HepG2 (cell line): ENCODE measurements at regions not wholly inside any gene's neighbourhood (a gene's known extent, or its start where the extent isn't known, plus 50 kb on each side); places are given as distances from the start of the nearest gene placed in this dataset.

Experiments used
- ATAC-seq: fragments of 200-7000 bp; cut with Tn5 transposase; 3 replicates; pipeline ENCODE4 v1.9.1; 2020; ENCODE audit warnings: mild to moderate bottlenecking, moderate library complexity
- BruUV-seq: library from RNA; stranded (reverse); fragments of 400-500 nt; replicated peaks from 2 replicates; lab custom pipeline; 2021; lab: Mats Ljungman, UMichigan
- CTCF ChIA-PET: fragments of 300-600 bp; formaldehyde crosslinking; extraction: SDS; loops from one replicate; lab custom pipeline; 2021; ENCODE audit warnings: low total read pairs, inconsistent platforms, low intra/inter-chr PET ratio; lab: Yijun Ruan, JAX
- POLR2A ChIA-PET: fragments of 350-600 bp; sonication (Branson Sonifier 250); formaldehyde crosslinking; loops from one replicate; lab custom pipeline; 2020; ENCODE audit warnings: antibody characterized with exemption, inconsistent platforms; lab: Yijun Ruan, JAX
- DNase-seq: peaks from one replicate; pipeline ENCODE4 v3.0.0-alpha.2; 2015; ENCODE audit warnings: low spot score
- FAIRE-seq: peaks from 3 replicates; lab custom pipeline; 2011; peaks lifted over from hg19 to GRCh38; lab: Jason Lieb, UNC
- H2AFZ ChIP-seq: one replicate; pipeline ENCODE4 v1.6.1; 2011; ENCODE audit warnings: low read length, inconsistent platforms
- H3K27ac ChIP-seq: fragments of 300-600 bp; 3 replicates; pipeline ENCODE4 v1.8.0; 2011; ENCODE audit warnings: mixed run types, mild to moderate bottlenecking, mixed read lengths, low read length, inconsistent platforms; ENCODE audit not compliant: insufficient read depth; ENCODE audit errors: extremely low read length
- H3K27me3 ChIP-seq, 2 experiments: fragments of 200-600 bp in 1 of 2; 2 replicates in 1 of 2; 3 replicates in 1 of 2; pipeline versions ENCODE4 v1.6.0 to v1.8.0; 2011; ENCODE audit warnings: low read length in 2 of 2, mild to moderate bottlenecking in 2 of 2, moderate library complexity in 2 of 2, inconsistent platforms in 1 of 2; ENCODE audit not compliant: insufficient read depth in 2 of 2, control insufficient read depth in 1 of 2
- H3K36me3 ChIP-seq, 2 experiments: fragments of 200-600 bp in 1 of 2; replicated peaks in 1 of 2; 2 replicates in 1 of 2; 3 replicates in 1 of 2; pipeline versions ENCODE4 v1.5.1 to v1.8.0; 2011; ENCODE audit warnings: low read length in 2 of 2, inconsistent platforms in 1 of 2; ENCODE audit not compliant: insufficient read depth in 2 of 2, control insufficient read depth in 1 of 2
- H3K4me1 ChIP-seq: 2 replicates; pipeline ENCODE4 v1.5.1; 2012; ENCODE audit warnings: low read length, inconsistent platforms; ENCODE audit not compliant: insufficient read depth
- H3K4me2 ChIP-seq: 2 replicates; pipeline ENCODE4 v1.6.0; 2011; ENCODE audit warnings: low read depth, low read length, inconsistent platforms
- H3K4me3 ChIP-seq, 3 experiments: fragments of 200-600 bp in 1 of 3; sonication (generic), shearing (Covaris generic) in 1 of 3; replicated peaks in 1 of 3; 2 replicates each; pipeline ENCODE4 v1.5.1; 2011 to 2016; ENCODE audit warnings: low read length in 3 of 3, inconsistent platforms in 2 of 3, low read depth in 2 of 3, mild to moderate bottlenecking in 2 of 3, control low read depth in 1 of 3, mixed read lengths in 1 of 3; ENCODE audit not compliant: insufficient read depth in 1 of 3
- H3K79me2 ChIP-seq: one replicate; pipeline ENCODE4 v1.6.1; 2011; ENCODE audit warnings: low read length, inconsistent platforms; ENCODE audit not compliant: insufficient read depth
- H3K9ac ChIP-seq: 2 replicates; pipeline ENCODE4 v1.6.0; 2011; ENCODE audit warnings: mild to moderate bottlenecking, low read depth, low read length, inconsistent platforms; ENCODE audit not compliant: insufficient read depth
- H3K9me3 ChIP-seq: 2 replicates; pipeline ENCODE4 v1.5.1; 2012; ENCODE audit warnings: mild to moderate bottlenecking, low read length
- H4K20me1 ChIP-seq: 2 replicates; pipeline ENCODE4 v1.6.0; 2011; ENCODE audit warnings: inconsistent platforms, mild to moderate bottlenecking, low read length, moderate library complexity; ENCODE audit not compliant: insufficient read depth
- ELF3 ChIP-seq: IDR thresholded peaks from 2 replicates; pipeline ENCODE4 v1.6.1; 2016; ENCODE audit warnings: missing genetic modification reagents, missing compliant biosample characterization
- HIVEP1 ChIP-seq: sonication (generic); formaldehyde crosslinking; IDR thresholded peaks from 2 replicates; pipeline ENCODE4 v1.4.0; 2020; ENCODE audit warnings: mild to moderate bottlenecking, missing genetic modification reagents
- ISL2 ChIP-seq: sonication (generic); formaldehyde crosslinking; IDR thresholded peaks from 2 replicates; pipeline ENCODE4 v1.5.0; 2020; ENCODE audit warnings: missing genetic modification reagents
- KLF9 ChIP-seq: IDR thresholded peaks from 2 replicates; pipeline ENCODE4 v1.6.1; 2016; ENCODE audit warnings: low read depth
- MED8 ChIP-seq: sonication (generic); formaldehyde crosslinking; IDR thresholded peaks from 2 replicates; pipeline ENCODE4 v1.8.1; 2023; ENCODE audit warnings: mild to moderate bottlenecking, missing genetic modification reagents; ENCODE audit not compliant: insufficient replicate concordance
- MEIS1 ChIP-seq: sonication (generic); formaldehyde crosslinking; IDR thresholded peaks from 2 replicates; pipeline ENCODE4 v1.9.0; 2021; ENCODE audit warnings: mild to moderate bottlenecking, missing genetic modification reagents, moderate library complexity, borderline replicate concordance
- MTF2 ChIP-seq: sonication (generic); formaldehyde crosslinking; IDR thresholded peaks from 2 replicates; pipeline ENCODE4 v1.5.0; 2020; ENCODE audit warnings: missing genetic modification reagents, borderline replicate concordance
- PLRG1 ChIP-seq: fragments of 450-650 bp; conservative IDR thresholded peaks from 2 replicates; pipeline ENCODE4 v1.6.1; 2016
- POLR2G ChIP-seq: fragments of 200-400 bp; formaldehyde crosslinking; IDR thresholded peaks from 2 replicates; pipeline ENCODE4 v1.6.1; 2018; ENCODE audit warnings: mild to moderate bottlenecking, low read depth, low read length, moderate library complexity
- RCOR2 ChIP-seq: IDR thresholded peaks from 2 replicates; pipeline ENCODE4 v1.6.1; 2016; ENCODE audit warnings: missing biosample characterization, missing genetic modification reagents
- SMAD9 ChIP-seq: sonication (generic); formaldehyde crosslinking; IDR thresholded peaks from 2 replicates; pipeline ENCODE4 v1.5.1; 2020; ENCODE audit warnings: mild to moderate bottlenecking, missing genetic modification reagents
- SPEN ChIP-seq: sonication (generic); formaldehyde crosslinking; IDR thresholded peaks from 2 replicates; pipeline ENCODE4 v1.5.1; 2020; ENCODE audit warnings: low read depth, mild to moderate bottlenecking, missing genetic modification reagents
- ZKSCAN1 ChIP-seq: fragments of 150-350 bp; IDR thresholded peaks from 2 replicates; pipeline ENCODE4 v1.6.1; 2014; ENCODE audit warnings: low read length
- ZNF337 ChIP-seq: sonication (generic); formaldehyde crosslinking; IDR thresholded peaks from 2 replicates; pipeline ENCODE4 v1.5.1; 2020; ENCODE audit warnings: missing genetic modification reagents, low read depth, mild to moderate bottlenecking, borderline replicate concordance
- ZNF556 ChIP-seq: sonication (generic); formaldehyde crosslinking; IDR thresholded peaks from 2 replicates; pipeline ENCODE4 v1.4.0; 2020; ENCODE audit warnings: mild to moderate bottlenecking, missing genetic modification reagents, borderline replicate concordance
- ZNF557 ChIP-seq: sonication (generic); formaldehyde crosslinking; IDR thresholded peaks from 2 replicates; pipeline ENCODE4 v1.4.0; 2020; ENCODE audit warnings: missing genetic modification reagents
- ZNF761 ChIP-seq: sonication (generic); formaldehyde crosslinking; conservative IDR thresholded peaks from 2 replicates; pipeline ENCODE4 v1.4.0; 2020; ENCODE audit warnings: mild to moderate bottlenecking, missing genetic modification reagents
- WGBS: methylation state at CpG from one replicate; pipeline ENCODE4 v1.1.6; 2017; ENCODE audit warnings: low lambda C conversion rate; 5-methylcytosine and 5-hydroxymethylcytosine counted together
- in situ Hi-C: cut with HindIII; loops from 2 replicates; pipeline ENCODE4 v1.10.0; 2017; ENCODE audit warnings: low pct_unique_long_range_greater_than_20kb; ENCODE audit not compliant: extremely low pct_ligation_motif_present
- intact Hi-C: fragments of 100-400 bp; cut with micrococcal nuclease; formaldehyde crosslinking; loops from one replicate; pipeline ENCODE4 v1.10.0; 2022; ENCODE audit not compliant: unreplicated experiment
- TF ChIP-seq, protein P1 (sequence below): sonication (generic); formaldehyde crosslinking; IDR thresholded peaks from 2 replicates; pipeline ENCODE4 v1.4.0; 2020; ENCODE audit warnings: missing genetic modification reagents
- TF ChIP-seq, protein P2 (sequence below): IDR thresholded peaks from 2 replicates; pipeline ENCODE4 v1.6.1; 2016; ENCODE audit warnings: low read depth, borderline replicate concordance
- TF ChIP-seq, protein P3 (sequence below): sonication (generic); formaldehyde crosslinking; conservative IDR thresholded peaks from 2 replicates; pipeline ENCODE4 v1.5.0; 2020; ENCODE audit warnings: missing genetic modification reagents
- TF ChIP-seq, protein P4 (sequence below): sonication (generic); formaldehyde crosslinking; IDR thresholded peaks from 2 replicates; pipeline ENCODE4 v1.8.1; 2022; ENCODE audit warnings: low read depth, mild to moderate bottlenecking, missing genetic modification reagents

DNA sequence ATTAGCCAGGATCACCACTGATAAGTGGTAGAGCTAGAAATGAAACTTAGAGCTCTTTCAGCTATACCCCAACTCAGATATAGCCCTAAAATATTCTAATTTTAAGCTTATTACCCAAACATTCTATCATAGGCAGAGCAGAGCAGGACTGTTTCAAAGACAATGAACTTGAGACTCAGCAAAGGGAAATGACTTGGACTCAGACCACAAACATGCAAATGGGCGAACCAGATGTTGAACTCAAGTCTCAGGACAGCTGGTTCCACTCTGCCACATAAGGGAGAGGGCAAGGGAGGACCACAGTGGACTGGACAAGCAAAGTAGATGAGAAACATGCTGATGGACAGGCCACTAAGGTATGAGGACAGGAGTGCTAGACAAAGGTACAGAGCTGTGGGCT, 315.3 kb downstream of the OMA1 start (continued):
- TF ChIP-seq MED8 (CRISPR knock-in tag) (no peak), HIVEP1 (CRISPR knock-in tag) (no peak), MTF2 (CRISPR knock-in tag) (no peak), PLRG1 (no peak), ZNF557 (CRISPR knock-in tag) (no peak), ISL2 (no peak)
- TF ChIP-seq, protein P1, sequence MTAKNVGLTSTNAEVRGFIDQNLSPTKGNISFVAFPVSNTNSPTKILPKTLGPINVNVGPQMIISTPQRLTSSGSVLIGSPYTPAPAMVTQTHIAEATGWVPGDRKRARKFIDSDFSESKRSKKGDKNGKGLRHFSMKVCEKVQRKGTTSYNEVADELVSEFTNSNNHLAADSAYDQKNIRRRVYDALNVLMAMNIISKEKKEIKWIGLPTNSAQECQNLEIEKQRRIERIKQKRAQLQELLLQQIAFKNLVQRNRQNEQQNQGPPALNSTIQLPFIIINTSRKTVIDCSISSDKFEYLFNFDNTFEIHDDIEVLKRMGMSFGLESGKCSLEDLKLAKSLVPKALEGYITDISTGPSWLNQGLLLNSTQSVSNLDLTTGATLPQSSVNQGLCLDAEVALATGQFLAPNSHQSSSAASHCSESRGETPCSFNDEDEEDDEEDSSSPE (CRISPR knock-in tag), result no peak

DNA sequence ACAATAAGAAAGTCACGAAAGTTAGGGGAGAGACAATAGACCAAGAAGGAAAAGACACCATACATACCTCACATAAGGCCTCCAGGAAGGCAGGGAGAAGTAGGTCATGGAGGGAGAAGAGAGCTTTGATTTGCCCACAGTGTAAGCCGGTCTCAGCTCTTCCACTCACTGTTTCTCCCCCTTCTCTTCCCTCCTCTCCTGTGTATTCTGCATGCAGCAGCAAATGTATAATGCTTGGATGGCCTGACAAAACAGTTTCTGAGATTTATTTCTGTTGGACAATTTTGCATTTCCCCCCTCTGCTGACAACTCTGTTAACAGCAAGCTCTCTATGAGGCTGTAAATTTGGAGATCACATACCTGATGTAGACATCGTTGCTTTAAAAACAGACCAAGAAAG, 318.9 kb downstream of the OMA1 start:
- FAIRE-seq (no peak), DNase-seq (no peak), ATAC-seq (no peak)
- POLR2A ChIA-PET, result no interaction called here
- no peaks in the 10 kb centered on the region for H3K4me1 ChIP-seq
- H3K36me3 ChIP-seq, result no peaks in the 10 kb centered on the region
- H3K27me3 ChIP-seq, result no peaks in the 10 kb centered on the region
- CTCF ChIA-PET, result no interaction called here
- WGBS, result 6% methylated on average over 3 of the region's 3 CpGs
- no peaks in the 10 kb centered on the region for H3K9me3 ChIP-seq
- H3K4me3 ChIP-seq, result no peak overlapping the region
- H2AFZ ChIP-seq, result no peak overlapping the region
- no peaks in the 10 kb centered on the region for H4K20me1 ChIP-seq
- intact Hi-C loops (no loop called here), in situ Hi-C loops (no loop called here)
- H3K27ac ChIP-seq, result no peak overlapping the region
- BruUV-seq, result no TSS peak
- H3K9ac ChIP-seq, result no peak overlapping the region
- H3K4me2 ChIP-seq, result no peak overlapping the region
- no peaks in the 10 kb centered on the region for H3K79me2 ChIP-seq
- TF ChIP-seq, protein P2, sequence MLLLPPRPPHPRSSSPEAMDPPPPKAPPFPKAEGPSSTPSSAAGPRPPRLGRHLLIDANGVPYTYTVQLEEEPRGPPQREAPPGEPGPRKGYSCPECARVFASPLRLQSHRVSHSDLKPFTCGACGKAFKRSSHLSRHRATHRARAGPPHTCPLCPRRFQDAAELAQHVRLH (CRISPR knock-in tag), result no peak
- no peak for TF ChIP-seq RCOR2 (CRISPR knock-in tag)
- no peak for TF ChIP-seq ZNF761
- no peak for TF ChIP-seq SPEN
- TF ChIP-seq, protein P3, sequence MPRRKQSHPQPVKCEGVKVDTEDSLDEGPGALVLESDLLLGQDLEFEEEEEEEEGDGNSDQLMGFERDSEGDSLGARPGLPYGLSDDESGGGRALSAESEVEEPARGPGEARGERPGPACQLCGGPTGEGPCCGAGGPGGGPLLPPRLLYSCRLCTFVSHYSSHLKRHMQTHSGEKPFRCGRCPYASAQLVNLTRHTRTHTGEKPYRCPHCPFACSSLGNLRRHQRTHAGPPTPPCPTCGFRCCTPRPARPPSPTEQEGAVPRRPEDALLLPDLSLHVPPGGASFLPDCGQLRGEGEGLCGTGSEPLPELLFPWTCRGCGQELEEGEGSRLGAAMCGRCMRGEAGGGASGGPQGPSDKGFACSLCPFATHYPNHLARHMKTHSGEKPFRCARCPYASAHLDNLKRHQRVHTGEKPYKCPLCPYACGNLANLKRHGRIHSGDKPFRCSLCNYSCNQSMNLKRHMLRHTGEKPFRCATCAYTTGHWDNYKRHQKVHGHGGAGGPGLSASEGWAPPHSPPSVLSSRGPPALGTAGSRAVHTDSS, result no peak
- no peak for TF ChIP-seq ZKSCAN1
- TF ChIP-seq POLR2G, result no peak
- no peak for TF ChIP-seq SMAD9 (CRISPR knock-in tag)
- no peak for TF ChIP-seq KLF9 (CRISPR knock-in tag)
- TF ChIP-seq, protein P4, sequence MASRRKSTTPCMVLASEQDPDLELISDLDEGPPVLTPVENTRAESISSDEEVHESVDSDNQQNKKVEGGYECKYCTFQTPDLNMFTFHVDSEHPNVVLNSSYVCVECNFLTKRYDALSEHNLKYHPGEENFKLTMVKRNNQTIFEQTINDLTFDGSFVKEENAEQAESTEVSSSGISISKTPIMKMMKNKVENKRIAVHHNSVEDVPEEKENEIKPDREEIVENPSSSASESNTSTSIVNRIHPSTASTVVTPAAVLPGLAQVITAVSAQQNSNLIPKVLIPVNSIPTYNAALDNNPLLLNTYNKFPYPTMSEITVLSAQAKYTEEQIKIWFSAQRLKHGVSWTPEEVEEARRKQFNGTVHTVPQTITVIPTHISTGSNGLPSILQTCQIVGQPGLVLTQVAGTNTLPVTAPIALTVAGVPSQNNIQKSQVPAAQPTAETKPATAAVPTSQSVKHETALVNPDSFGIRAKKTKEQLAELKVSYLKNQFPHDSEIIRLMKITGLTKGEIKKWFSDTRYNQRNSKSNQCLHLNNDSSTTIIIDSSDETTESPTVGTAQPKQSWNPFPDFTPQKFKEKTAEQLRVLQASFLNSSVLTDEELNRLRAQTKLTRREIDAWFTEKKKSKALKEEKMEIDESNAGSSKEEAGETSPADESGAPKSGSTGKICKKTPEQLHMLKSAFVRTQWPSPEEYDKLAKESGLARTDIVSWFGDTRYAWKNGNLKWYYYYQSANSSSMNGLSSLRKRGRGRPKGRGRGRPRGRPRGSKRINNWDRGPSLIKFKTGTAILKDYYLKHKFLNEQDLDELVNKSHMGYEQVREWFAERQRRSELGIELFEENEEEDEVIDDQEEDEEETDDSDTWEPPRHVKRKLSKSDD (CRISPR knock-in tag), result no peak
- no peak for TF ChIP-seq ZNF337 (CRISPR knock-in tag)
- no peak for TF ChIP-seq MEIS1
- TF ChIP-seq ELF3 (CRISPR knock-in tag), result no peak
- TF ChIP-seq ZNF556 (CRISPR knock-in tag), result no peak
